ENCODE measurements at regions not wholly inside any gene's neighbourhood (a gene's known extent, or its start where the extent isn't known, plus 50 kb on each side); places are given as distances from the start of the nearest gene placed in this dataset.

- Histone ChIP-seq H3K27me3 (ENCODE audit: control insufficient read depth, insufficient read depth, low read length) (no peaks in the 10 kb centered on the region), H3K79me2 (no peaks in the 10 kb centered on the region), H3K9me3 (ENCODE audit: control insufficient read depth, low read length) (no peaks in the 10 kb centered on the region), H3K9ac (no peak overlapping the region), H3K4me3 (ENCODE audit: low read depth, low read length) (no peak overlapping the region), H3K4me1 (no peaks in the 10 kb centered on the region), H3K27ac (no peak overlapping the region), H2AFZ (no peak overlapping the region), H3K36me3 (ENCODE audit: control insufficient read depth, insufficient read depth, low read length) (no peaks in the 10 kb centered on the region), H3K4me2 (ENCODE audit: low read length) (no peak overlapping the region)
- no peak for TF ChIP-seq CTCF (IDR thresholded peaks at IDR 0.05)
Observed at GRCh38 chr6:11878735-11879134, 100.1 kb upstream of the ADTRP start.

GRCh38 chr6:11878029-11878428 is 99.4 kb upstream of the ADTRP start:
- Histone ChIP-seq H2AFZ (no peak overlapping the region), H3K27ac (no peak overlapping the region), H3K4me1 (no peaks in the 10 kb centered on the region), H3K79me2 (no peaks in the 10 kb centered on the region), H3K9ac (no peak overlapping the region), H3K9me3 (ENCODE audit: control insufficient read depth, low read length) (no peaks in the 10 kb centered on the region), H3K4me2 (ENCODE audit: low read length) (no peak overlapping the region), H3K27me3 (ENCODE audit: control insufficient read depth, insufficient read depth, low read length) (no peaks in the 10 kb centered on the region), H3K4me3 (ENCODE audit: low read depth, low read length) (no peak overlapping the region), H3K36me3 (ENCODE audit: control insufficient read depth, insufficient read depth, low read length) (no peaks in the 10 kb centered on the region)
- no peak for TF ChIP-seq CTCF (IDR thresholded peaks at IDR 0.05)

- Histone ChIP-seq H2AFZ (no peak overlapping the region), H3K9ac (no peak overlapping the region), H3K4me2 (ENCODE audit: low read length) (no peak overlapping the region), H3K79me2 (no peaks in the 10 kb centered on the region), H3K27me3 (ENCODE audit: control insufficient read depth, insufficient read depth, low read length) (no peaks in the 10 kb centered on the region), H3K9me3 (ENCODE audit: control insufficient read depth, low read length) (no peaks in the 10 kb centered on the region), H3K27ac (no peak overlapping the region), H3K4me1 (no peaks in the 10 kb centered on the region), H3K36me3 (ENCODE audit: control insufficient read depth, insufficient read depth, low read length) (no peaks in the 10 kb centered on the region), H3K4me3 (ENCODE audit: low read depth, low read length) (no peak overlapping the region)
- no peak for TF ChIP-seq CTCF (IDR thresholded peaks at IDR 0.05)
Observed at GRCh38 chr6:11876934-11877433, 98.4 kb upstream of the ADTRP start.

GRCh38 chr6:11875325-11876109 is 96.9 kb upstream of the ADTRP start:
- Histone ChIP-seq H3K4me3 (ENCODE audit: low read depth, low read length) (no peak overlapping the region), H3K9me3 (ENCODE audit: control insufficient read depth, low read length) (no peaks in the 10 kb centered on the region), H3K79me2 (no peaks in the 10 kb centered on the region), H3K4me2 (ENCODE audit: low read length) (no peak overlapping the region), H2AFZ (no peak overlapping the region), H3K27me3 (ENCODE audit: control insufficient read depth, insufficient read depth, low read length) (no peaks in the 10 kb centered on the region), H3K27ac (no peak overlapping the region), H3K9ac (no peak overlapping the region), H3K4me1 (no peaks in the 10 kb centered on the region), H3K36me3 (ENCODE audit: control insufficient read depth, insufficient read depth, low read length) (no peaks in the 10 kb centered on the region)
- no peak for TF ChIP-seq CTCF (IDR thresholded peaks at IDR 0.05)

Data from parathyroid adenoma (tissue), 2 donors.